KBM-7 (cell line): ENCODE measurements at regions not wholly inside any gene's neighbourhood (a gene's known extent, or its start where the extent isn't known, plus 50 kb on each side); places are given as distances from the start of the nearest gene placed in this dataset.
"Not testable (repeated sequence)": the region's sequence is repeated elsewhere in the genome, so short reads cannot be mapped to it uniquely, and the experiment has no call there.

Experiments
- DNase-seq: peaks from one replicate; pipeline ENCODE4 v3.0.0-alpha.2; 2015
- in situ Hi-C: fragments of 300-500 bp; cut with MboI; formaldehyde crosslinking; loops from 2 replicates; pipeline ENCODE4 v1.14.3; 2020; ENCODE audit warnings: low sequenced_read_pairs, low pct_unique_long_range_greater_than_20kb, mixed read lengths

GRCh38 chr2:10220902-10221391 lies 81.8 kb upstream of the HPCAL1 start:
- no peak for DNase-seq
- in situ Hi-C loops: no loop called here

GRCh38 chr2:10221443-10221842 lies 81.3 kb upstream of the HPCAL1 start:
- no peak for DNase-seq
- in situ Hi-C loops: no loop called here

- no peak for DNase-seq
- in situ Hi-C loops: no loop called here
Observed at GRCh38 chr2:10221976-10222870, 80.5 kb upstream of the HPCAL1 start.

GRCh38 chr2:10223471-10223870 lies 79.2 kb upstream of the HPCAL1 start:
- no peak for DNase-seq
- in situ Hi-C loops: no loop called here

- in situ Hi-C loops: no loop called here
- DNase-seq: no peak
Observed at GRCh38 chr2:10223932-10224720, 78.6 kb upstream of the HPCAL1 start.

GRCh38 chr2:10224734-10225133 lies 78.0 kb upstream of the HPCAL1 start:
- in situ Hi-C loops: no loop called here
- no peak for DNase-seq

- in situ Hi-C loops: no loop called here
- DNase-seq: no peak
Observed at GRCh38 chr2:10225291-10226037, 77.2 kb upstream of the HPCAL1 start.

GRCh38 chr2:10226038-10226724 lies 76.5 kb upstream of the HPCAL1 start:
- no peak for DNase-seq
- in situ Hi-C loops: no loop called here

GRCh38 chr2:10228611-10229365 lies 73.9 kb upstream of the HPCAL1 start:
- DNase-seq: no peak
- in situ Hi-C loops: no loop called here

GRCh38 chr2:10229462-10230099 lies 73.1 kb upstream of the HPCAL1 start:
- DNase-seq: no peak
- in situ Hi-C loops: no loop called here

GRCh38 chr2:10230499-10230898 lies 72.2 kb upstream of the HPCAL1 start:
- in situ Hi-C loops: no loop called here
- DNase-seq: no peak

- in situ Hi-C loops, DNase-seq: not testable (repeated sequence)
Observed at GRCh38 chr2:10230921-10231320, 71.8 kb upstream of the HPCAL1 start.

GRCh38 chr2:10231551-10232085 lies 71.1 kb upstream of the HPCAL1 start:
- in situ Hi-C loops: no loop called here

GRCh38 chr2:10232096-10232815 lies 70.4 kb upstream of the HPCAL1 start:
- in situ Hi-C loops: no loop called here
- DNase-seq: no peak

More at GRCh38 chr2:10231551-10232085, 71.1 kb upstream of the HPCAL1 start:
- DNase-seq: no peak

GRCh38 chr2:10233131-10234012 lies 69.3 kb upstream of the HPCAL1 start:
- in situ Hi-C loops: no loop called here
- no peak for DNase-seq

GRCh38 chr2:10234013-10234306 lies 68.7 kb upstream of the HPCAL1 start:
- in situ Hi-C loops: no loop called here
- no peak for DNase-seq
